HG03575 (cell line): ENCODE measurements at regions not wholly inside any gene's neighbourhood (a gene's known extent, or its start where the extent isn't known, plus 50 kb on each side); places are given as distances from the start of the nearest gene placed in this dataset.

Experiments used
- ATAC-seq: cut with Tn5 transposase; IDR thresholded peaks from one replicate; pipeline ENCODE4 v1.9.1; 2021; ENCODE audit not compliant: unreplicated experiment, insufficient number of reproducible peaks, low FRiP score; ENCODE audit errors: extremely low read depth

DNA sequence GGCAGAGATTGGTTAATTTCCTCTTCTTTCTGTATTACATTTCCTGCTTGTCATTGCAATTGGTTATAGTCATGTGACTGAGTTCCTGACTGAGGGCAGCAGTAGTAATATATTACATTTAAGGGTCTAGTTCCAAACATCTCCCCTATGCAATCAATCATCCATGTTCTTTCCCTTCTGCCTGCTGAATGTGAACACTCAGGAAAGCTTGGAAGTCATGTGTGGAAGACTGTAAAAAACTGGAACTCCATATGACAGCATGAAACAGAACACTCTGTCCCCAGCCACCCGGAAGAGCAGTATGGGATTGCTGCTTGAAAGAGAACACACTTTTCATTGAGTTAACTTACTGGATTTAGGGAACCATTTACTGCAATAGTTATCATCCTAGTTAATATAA lies 459.7 kb upstream of the SEMA3A start:
- ATAC-seq, result no peak

- no peak for ATAC-seq
Observed at GRCh38 chr7:84651876-84652275, 457.3 kb upstream of the SEMA3A start.

- no peak for ATAC-seq
Observed at GRCh38 chr7:84647797-84648757, 453.5 kb upstream of the SEMA3A start.

DNA sequence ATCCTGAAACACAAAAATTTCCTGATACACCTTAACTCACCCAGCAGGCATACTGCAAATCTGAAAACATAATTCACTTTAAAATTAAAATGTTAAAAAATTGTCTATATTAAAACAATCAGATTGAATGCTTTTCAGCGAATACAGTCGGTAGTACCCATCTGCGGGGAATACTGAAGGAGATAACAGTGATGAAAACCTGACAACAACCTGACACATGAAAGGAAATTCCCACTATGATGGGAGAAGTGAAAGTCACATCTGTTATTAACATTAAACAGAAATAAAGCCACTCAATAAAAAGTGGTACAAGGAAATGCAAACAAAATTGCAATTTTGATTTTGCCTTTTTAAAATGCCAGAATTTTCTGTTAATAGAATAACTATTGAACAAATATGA lies 448.0 kb upstream of the SEMA3A start:
- no peak for ATAC-seq

GRCh38 chr7:84640637-84641036 lies 446.0 kb upstream of the SEMA3A start:
- ATAC-seq, result no peak

DNA sequence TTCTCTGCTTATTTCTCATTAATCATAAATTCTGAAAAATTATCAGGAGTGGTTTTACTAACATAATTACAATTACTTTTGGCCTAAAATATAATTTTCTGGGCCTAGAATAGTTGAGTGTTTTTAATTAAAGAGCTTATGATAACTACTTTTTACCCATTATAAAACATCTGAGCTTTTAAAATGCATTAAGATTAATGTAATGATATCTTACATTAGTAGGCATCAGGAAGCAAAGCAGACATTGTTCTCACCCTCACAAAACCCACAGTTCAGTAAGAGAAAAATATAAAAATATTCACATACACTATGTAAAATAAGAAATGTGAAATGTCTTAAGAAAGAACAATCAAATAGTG lies 443.7 kb upstream of the SEMA3A start:
- no peak for ATAC-seq

GRCh38 chr7:84637568-84638338 lies 443.2 kb upstream of the SEMA3A start:
- no peak for ATAC-seq

DNA sequence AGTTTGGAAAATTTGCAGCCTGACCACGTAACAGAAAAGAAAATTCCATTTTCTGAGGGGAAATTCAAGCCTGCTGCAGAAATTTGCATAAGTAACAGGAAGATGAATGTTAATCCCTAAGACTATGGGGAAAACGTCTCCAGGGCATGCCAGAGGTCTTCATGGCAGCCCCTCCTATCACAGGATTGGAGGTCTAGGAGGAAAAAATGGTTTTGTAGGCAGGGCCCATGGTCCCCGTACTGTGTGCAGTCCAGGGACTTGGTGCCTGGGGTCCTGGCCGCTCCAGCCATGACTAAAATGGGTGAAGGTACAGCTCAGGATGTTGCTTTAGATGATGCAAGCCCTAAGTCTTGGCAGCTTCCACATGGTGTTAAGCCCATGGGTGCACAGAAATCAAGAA lies 437.3 kb upstream of the SEMA3A start:
- ATAC-seq, result no peak

GRCh38 chr7:84629640-84630318 lies 435.2 kb upstream of the SEMA3A start:
- no peak for ATAC-seq

GRCh38 chr7:84629216-84629615 lies 434.6 kb upstream of the SEMA3A start:
- no peak for ATAC-seq

- ATAC-seq, result no peak
Observed at GRCh38 chr7:84627250-84627649, 432.7 kb upstream of the SEMA3A start.

DNA sequence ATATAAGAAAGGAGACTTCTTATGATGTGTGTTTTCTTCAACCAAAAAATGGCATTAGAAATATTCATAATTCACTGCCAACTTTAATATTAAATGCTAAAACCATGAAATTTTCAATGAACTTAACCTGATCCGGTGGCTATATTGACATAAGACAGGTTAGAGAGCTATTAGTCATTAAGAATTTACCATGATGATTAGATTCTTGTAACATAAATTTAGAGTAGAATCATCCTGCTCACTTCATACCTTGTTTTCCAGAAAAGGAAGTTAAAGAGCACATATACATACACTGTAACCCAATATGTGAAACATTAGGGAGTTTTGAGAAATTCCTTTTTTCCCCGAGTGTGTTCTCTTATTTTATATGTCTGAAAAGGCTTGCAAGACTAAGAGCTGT lies 430.3 kb upstream of the SEMA3A start:
- no peak for ATAC-seq

DNA sequence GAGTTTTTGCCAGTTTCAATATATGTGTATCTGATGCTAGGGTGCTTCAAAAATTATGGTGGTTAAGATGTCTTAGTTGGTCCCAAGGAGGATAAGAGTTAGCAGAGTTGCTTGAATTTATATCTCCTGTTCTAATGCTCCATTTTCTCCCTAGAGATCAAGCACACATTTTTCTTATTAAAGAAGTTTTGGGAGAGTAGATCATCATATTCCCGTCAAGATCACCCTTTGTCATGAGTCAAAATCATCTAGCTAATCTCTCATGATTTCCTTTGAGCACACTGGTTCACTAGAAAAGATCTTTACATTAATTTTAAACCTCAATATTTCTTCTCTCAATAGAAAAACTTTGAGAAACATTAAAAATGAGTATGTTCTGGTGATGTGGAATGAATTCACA lies 429.9 kb upstream of the SEMA3A start:
- ATAC-seq, result no peak

GRCh38 chr7:84617265-84618030 lies 422.9 kb upstream of the SEMA3A start:
- no peak for ATAC-seq

DNA sequence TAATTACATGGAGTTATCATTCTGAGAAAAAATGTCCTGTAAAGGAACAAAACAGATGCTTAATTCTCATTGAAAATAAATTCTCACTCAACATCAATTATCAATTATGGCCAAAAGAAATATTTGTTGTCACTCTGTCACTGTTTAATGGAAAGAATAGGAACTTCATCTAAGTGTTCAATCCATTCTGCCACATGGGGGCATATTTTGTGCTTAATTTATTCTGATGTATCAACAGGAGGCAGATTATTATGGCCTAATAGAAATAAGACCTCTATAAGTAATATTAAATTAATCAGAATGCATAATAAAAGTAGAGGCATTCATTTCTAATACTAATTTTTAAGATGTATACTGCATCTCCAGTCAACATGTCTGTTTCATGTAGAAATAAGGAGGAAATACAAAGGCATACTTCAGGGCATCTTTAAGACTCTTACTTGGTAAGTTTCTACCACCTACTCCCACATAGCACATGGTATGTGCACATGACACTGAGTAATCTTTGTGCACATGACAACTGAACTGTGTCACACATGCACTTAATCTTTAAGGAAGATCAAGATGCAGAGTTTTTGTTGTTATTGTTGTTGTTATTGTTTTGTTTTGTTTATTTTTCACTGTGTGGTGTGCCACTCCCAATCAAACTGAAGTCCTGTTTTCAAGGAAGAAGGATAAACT lies 420.4 kb upstream of the SEMA3A start:
- no peak for ATAC-seq

DNA sequence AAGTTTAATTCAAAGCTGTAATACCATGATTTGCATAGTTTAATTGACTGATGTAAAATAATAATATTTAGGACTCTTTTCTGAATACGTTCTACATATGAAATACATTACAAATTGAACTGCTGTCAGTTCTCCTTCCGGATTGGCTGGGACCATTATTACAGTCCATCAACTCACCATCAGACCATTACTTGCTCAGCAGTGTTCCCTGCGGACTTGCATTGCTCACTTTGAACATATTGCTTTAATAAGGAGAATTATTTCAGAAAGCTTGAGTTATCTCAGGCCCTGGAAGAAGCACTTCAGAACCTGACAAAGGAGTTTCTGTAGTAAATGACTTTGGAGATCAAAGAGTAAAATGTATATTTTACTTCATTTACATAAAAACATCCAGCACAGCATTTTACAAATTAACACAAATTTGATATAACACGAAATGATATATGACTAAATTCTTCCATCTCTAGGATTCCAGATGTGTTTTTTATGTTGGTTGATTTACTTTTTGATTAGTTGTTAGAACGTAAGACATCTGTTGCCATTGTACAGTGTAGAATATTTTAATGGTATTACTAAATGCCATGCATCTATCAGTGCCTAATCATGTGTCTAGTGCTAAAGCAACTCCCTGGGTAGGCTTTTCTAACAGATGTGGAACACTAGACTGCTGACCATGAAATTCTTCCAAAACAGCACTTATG lies 418.5 kb upstream of the SEMA3A start:
- ATAC-seq, result no peak

- no peak for ATAC-seq
Observed at GRCh38 chr7:84611391-84611790, 416.8 kb upstream of the SEMA3A start.

GRCh38 chr7:84610390-84610789 lies 415.8 kb upstream of the SEMA3A start:
- ATAC-seq, result no peak
